HepG2 (cell line): ENCODE measurements at regions not wholly inside any gene's neighbourhood (a gene's known extent, or its start where the extent isn't known, plus 50 kb on each side); places are given as distances from the start of the nearest gene placed in this dataset.

ENCODE experiments used
- ATAC-seq: fragments of 200-7000 bp; cut with Tn5 transposase; 3 replicates; pipeline ENCODE4 v1.9.1; 2020; ENCODE audit warnings: mild to moderate bottlenecking, moderate library complexity
- BruUV-seq: library from RNA; stranded (reverse); fragments of 400-500 nt; replicated peaks from 2 replicates; lab custom pipeline; 2021; lab: Mats Ljungman, UMichigan
- CTCF ChIA-PET: fragments of 300-600 bp; formaldehyde crosslinking; extraction: SDS; loops from one replicate; lab custom pipeline; 2021; ENCODE audit warnings: low total read pairs, inconsistent platforms, low intra/inter-chr PET ratio; lab: Yijun Ruan, JAX
- POLR2A ChIA-PET: fragments of 350-600 bp; sonication (Branson Sonifier 250); formaldehyde crosslinking; loops from one replicate; lab custom pipeline; 2020; ENCODE audit warnings: antibody characterized with exemption, inconsistent platforms; lab: Yijun Ruan, JAX
- DNase-seq: peaks from one replicate; pipeline ENCODE4 v3.0.0-alpha.2; 2015; ENCODE audit warnings: low spot score
- FAIRE-seq: peaks from 3 replicates; lab custom pipeline; 2011; peaks lifted over from hg19 to GRCh38; lab: Jason Lieb, UNC
- H2AFZ ChIP-seq: one replicate; pipeline ENCODE4 v1.6.1; 2011; ENCODE audit warnings: low read length, inconsistent platforms
- H3K27ac ChIP-seq: fragments of 300-600 bp; 3 replicates; pipeline ENCODE4 v1.8.0; 2011; ENCODE audit warnings: mixed run types, mild to moderate bottlenecking, mixed read lengths, low read length, inconsistent platforms; ENCODE audit not compliant: insufficient read depth; ENCODE audit errors: extremely low read length
- H3K27me3 ChIP-seq, 2 experiments: fragments of 200-600 bp in 1 of 2; 2 replicates in 1 of 2; 3 replicates in 1 of 2; pipeline versions ENCODE4 v1.6.0 to v1.8.0; 2011; ENCODE audit warnings: low read length in 2 of 2, mild to moderate bottlenecking in 2 of 2, moderate library complexity in 2 of 2, inconsistent platforms in 1 of 2; ENCODE audit not compliant: insufficient read depth in 2 of 2, control insufficient read depth in 1 of 2
- H3K36me3 ChIP-seq, 2 experiments: fragments of 200-600 bp in 1 of 2; replicated peaks in 1 of 2; 2 replicates in 1 of 2; 3 replicates in 1 of 2; pipeline versions ENCODE4 v1.5.1 to v1.8.0; 2011; ENCODE audit warnings: low read length in 2 of 2, inconsistent platforms in 1 of 2; ENCODE audit not compliant: insufficient read depth in 2 of 2, control insufficient read depth in 1 of 2
- H3K4me1 ChIP-seq: 2 replicates; pipeline ENCODE4 v1.5.1; 2012; ENCODE audit warnings: low read length, inconsistent platforms; ENCODE audit not compliant: insufficient read depth
- H3K4me2 ChIP-seq: 2 replicates; pipeline ENCODE4 v1.6.0; 2011; ENCODE audit warnings: low read depth, low read length, inconsistent platforms
- H3K4me3 ChIP-seq, 3 experiments: fragments of 200-600 bp in 1 of 3; sonication (generic), shearing (Covaris generic) in 1 of 3; replicated peaks in 1 of 3; 2 replicates each; pipeline ENCODE4 v1.5.1; 2011 to 2016; ENCODE audit warnings: low read length in 3 of 3, inconsistent platforms in 2 of 3, low read depth in 2 of 3, mild to moderate bottlenecking in 2 of 3, control low read depth in 1 of 3, mixed read lengths in 1 of 3; ENCODE audit not compliant: insufficient read depth in 1 of 3
- H3K79me2 ChIP-seq: one replicate; pipeline ENCODE4 v1.6.1; 2011; ENCODE audit warnings: low read length, inconsistent platforms; ENCODE audit not compliant: insufficient read depth
- H3K9ac ChIP-seq: 2 replicates; pipeline ENCODE4 v1.6.0; 2011; ENCODE audit warnings: mild to moderate bottlenecking, low read depth, low read length, inconsistent platforms; ENCODE audit not compliant: insufficient read depth
- H3K9me3 ChIP-seq: 2 replicates; pipeline ENCODE4 v1.5.1; 2012; ENCODE audit warnings: mild to moderate bottlenecking, low read length
- H4K20me1 ChIP-seq: 2 replicates; pipeline ENCODE4 v1.6.0; 2011; ENCODE audit warnings: inconsistent platforms, mild to moderate bottlenecking, low read length, moderate library complexity; ENCODE audit not compliant: insufficient read depth
- CSRNP1 ChIP-seq: sonication (generic); formaldehyde crosslinking; IDR thresholded peaks from 2 replicates; pipeline ENCODE4 v1.8.1; 2023; ENCODE audit warnings: mild to moderate bottlenecking, missing genetic modification reagents
- FIP1L1 ChIP-seq: fragments of 200-400 bp; formaldehyde crosslinking; IDR thresholded peaks from 2 replicates; pipeline ENCODE4 v1.6.1; 2018; ENCODE audit warnings: low read depth, mild to moderate bottlenecking, low read length, moderate library complexity, borderline replicate concordance; ENCODE audit not compliant: insufficient read depth
- GPBP1L1 ChIP-seq: sonication (generic); formaldehyde crosslinking; IDR thresholded peaks from 2 replicates; pipeline ENCODE4 v1.5.0; 2020; ENCODE audit warnings: mild to moderate bottlenecking, missing genetic modification reagents
- HDAC1 ChIP-seq: sonication (generic); formaldehyde crosslinking; IDR thresholded peaks from 2 replicates; pipeline ENCODE4 v1.5.1; 2020; ENCODE audit warnings: mild to moderate bottlenecking, missing genetic modification reagents
- TEAD3 ChIP-seq: optimal IDR thresholded peaks from 2 replicates; pipeline ENCODE3; 2016; ENCODE audit warnings: borderline replicate concordance
- ZNF180 ChIP-seq: sonication (generic); formaldehyde crosslinking; IDR thresholded peaks from 2 replicates; pipeline ENCODE4 v1.4.0; 2020; ENCODE audit warnings: low read depth, missing genetic modification reagents, borderline replicate concordance
- ZSCAN12 ChIP-seq: sonication (generic); formaldehyde crosslinking; IDR thresholded peaks from 2 replicates; pipeline ENCODE4 v1.9.0; 2021; ENCODE audit warnings: mild to moderate bottlenecking, missing genetic modification reagents
- WGBS: methylation state at CpG from one replicate; pipeline ENCODE4 v1.1.6; 2017; ENCODE audit warnings: low lambda C conversion rate; 5-methylcytosine and 5-hydroxymethylcytosine counted together
- in situ Hi-C: cut with HindIII; loops from 2 replicates; pipeline ENCODE4 v1.10.0; 2017; ENCODE audit warnings: low pct_unique_long_range_greater_than_20kb; ENCODE audit not compliant: extremely low pct_ligation_motif_present
- intact Hi-C: fragments of 100-400 bp; cut with micrococcal nuclease; formaldehyde crosslinking; loops from one replicate; pipeline ENCODE4 v1.10.0; 2022; ENCODE audit not compliant: unreplicated experiment
- TF ChIP-seq, protein P1 (sequence below): sonication (generic); formaldehyde crosslinking; IDR thresholded peaks from 2 replicates; pipeline ENCODE4 v1.4.0; 2020; ENCODE audit warnings: mild to moderate bottlenecking, missing genetic modification reagents
- TF ChIP-seq, protein P2 (sequence below): IDR thresholded peaks from 2 replicates; pipeline ENCODE4 v1.6.1; 2018; ENCODE audit warnings: missing genetic modification reagents

DNA sequence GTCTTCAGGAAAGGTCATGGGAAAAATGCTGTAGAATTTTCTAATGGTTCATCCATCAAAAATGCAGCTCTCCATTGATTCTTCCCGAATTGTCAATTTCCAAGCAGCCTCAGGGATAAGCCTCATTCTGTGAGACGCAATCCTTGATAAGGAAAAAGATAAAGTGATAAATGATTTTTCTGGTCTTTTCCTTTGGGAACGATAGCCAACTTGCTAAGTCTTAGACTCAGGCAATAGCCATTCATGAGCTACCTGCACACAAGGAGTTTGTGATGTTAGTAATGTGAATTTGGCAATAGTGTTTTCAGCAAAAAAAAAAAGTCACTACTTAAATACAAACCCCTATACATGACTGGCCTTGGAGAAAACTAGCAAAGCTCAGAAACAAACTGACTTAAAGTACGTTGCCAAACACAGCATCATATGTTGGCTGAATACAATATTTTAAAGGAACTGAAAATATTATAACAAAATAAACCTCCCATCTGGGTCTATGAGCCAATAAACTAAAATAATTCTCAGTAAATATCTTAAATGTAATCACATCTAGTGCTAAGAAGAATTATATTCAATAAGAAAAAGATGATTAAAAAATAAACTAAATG lies 75.5 kb downstream of the KLF6 start:
- no peak for DNase-seq
- POLR2A ChIA-PET: no interaction called here
- 2% methylated on average over 4 of the region's 4 CpGs for WGBS

DNA sequence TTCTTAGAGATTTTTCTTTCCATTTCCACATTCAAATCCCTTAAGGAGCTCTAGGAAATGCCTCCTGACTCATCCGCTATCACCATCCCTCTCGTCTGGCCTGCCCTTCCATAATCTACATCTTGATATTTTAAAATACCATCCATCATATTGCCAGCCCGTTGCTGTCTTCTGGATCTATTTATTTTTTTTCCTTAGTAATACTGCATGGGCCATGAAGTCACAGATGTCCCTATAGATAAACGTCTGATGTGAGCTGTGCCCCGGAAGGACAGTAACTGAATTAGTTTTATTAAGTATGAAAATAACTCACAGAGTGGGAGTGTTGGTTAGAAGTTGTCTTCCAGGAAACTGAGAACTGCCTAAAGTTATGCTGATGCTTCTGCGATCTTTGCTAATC lies 76.2 kb downstream of the KLF6 start:
- Histone ChIP-seq H3K4me1 (no peaks in the 10 kb centered on the region), H3K4me2 (no peak overlapping the region), H3K27me3 (peaks cover 0 to 3% of the 10 kb centered on the region in 2 experiments; a peak in 1 of 5 replicates), H3K36me3 (no peaks in the 10 kb centered on the region), H3K9ac (no peak overlapping the region), H2AFZ (no peak overlapping the region), H4K20me1 (no peaks in the 10 kb centered on the region), H3K4me3 (no peak overlapping the region), H3K79me2 (no peaks in the 10 kb centered on the region), H3K9me3 (peaks cover 8% of the 10 kb centered on the region; the same call in 1 of the 2 replicates), H3K27ac (no peak overlapping the region)
- DNase-seq: no peak
- intact Hi-C loops: no loop called here
- in situ Hi-C loops: no loop called here
- BruUV-seq: no TSS peak
- ChIA-PET CTCF (no interaction called here), POLR2A (no interaction called here)
- ATAC-seq: no peak
- no peak for FAIRE-seq
- 48% methylated on average over 6 of the region's 6 CpGs for WGBS
- TF ChIP-seq TEAD3 (CRISPR knock-in tag) (no peak), CSRNP1 (no peak), ZNF180 (CRISPR knock-in tag) (no peak), HDAC1 (CRISPR knock-in tag) (no peak), ZSCAN12 (CRISPR knock-in tag) (no peak), FIP1L1 (no peak), GPBP1L1 (no peak)
- TF ChIP-seq, protein P1, sequence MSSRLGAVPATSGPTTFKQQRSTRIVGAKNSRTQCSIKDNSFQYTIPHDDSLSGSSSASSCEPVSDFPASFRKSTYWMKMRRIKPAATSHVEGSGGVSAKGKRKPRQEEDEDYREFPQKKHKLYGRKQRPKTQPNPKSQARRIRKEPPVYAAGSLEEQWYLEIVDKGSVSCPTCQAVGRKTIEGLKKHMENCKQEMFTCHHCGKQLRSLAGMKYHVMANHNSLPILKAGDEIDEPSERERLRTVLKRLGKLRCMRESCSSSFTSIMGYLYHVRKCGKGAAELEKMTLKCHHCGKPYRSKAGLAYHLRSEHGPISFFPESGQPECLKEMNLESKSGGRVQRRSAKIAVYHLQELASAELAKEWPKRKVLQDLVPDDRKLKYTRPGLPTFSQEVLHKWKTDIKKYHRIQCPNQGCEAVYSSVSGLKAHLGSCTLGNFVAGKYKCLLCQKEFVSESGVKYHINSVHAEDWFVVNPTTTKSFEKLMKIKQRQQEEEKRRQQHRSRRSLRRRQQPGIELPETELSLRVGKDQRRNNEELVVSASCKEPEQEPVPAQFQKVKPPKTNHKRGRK: no peak

More for the DNA sequence above, 75.5 kb downstream of the KLF6 start:
- Histone ChIP-seq H2AFZ (no peak overlapping the region), H3K4me2 (no peak overlapping the region), H4K20me1 (no peaks in the 10 kb centered on the region), H3K9me3 (peaks cover 8% of the 10 kb centered on the region; the same call in 1 of the 2 replicates), H3K4me3 (no peak overlapping the region), H3K27ac (no peak overlapping the region), H3K9ac (no peak overlapping the region), H3K27me3 (no peaks in the 10 kb centered on the region; a peak in 1 of 5 replicates)
- in situ Hi-C loops: no loop called here
- CTCF ChIA-PET: no interaction called here
- ATAC-seq: no peak
- TF ChIP-seq, protein P2, sequence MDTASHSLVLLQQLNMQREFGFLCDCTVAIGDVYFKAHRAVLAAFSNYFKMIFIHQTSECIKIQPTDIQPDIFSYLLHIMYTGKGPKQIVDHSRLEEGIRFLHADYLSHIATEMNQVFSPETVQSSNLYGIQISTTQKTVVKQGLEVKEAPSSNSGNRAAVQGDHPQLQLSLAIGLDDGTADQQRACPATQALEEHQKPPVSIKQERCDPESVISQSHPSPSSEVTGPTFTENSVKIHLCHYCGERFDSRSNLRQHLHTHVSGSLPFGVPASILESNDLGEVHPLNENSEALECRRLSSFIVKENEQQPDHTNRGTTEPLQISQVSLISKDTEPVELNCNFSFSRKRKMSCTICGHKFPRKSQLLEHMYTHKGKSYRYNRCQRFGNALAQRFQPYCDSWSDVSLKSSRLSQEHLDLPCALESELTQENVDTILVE (CRISPR knock-in tag): no peak
- TF ChIP-seq, all 625 proteins: peak for 0
- Histone ChIP-seq H3K79me2 (no peaks in the 10 kb centered on the region), H3K4me1 (no peaks in the 10 kb centered on the region), H3K36me3 (no peaks in the 10 kb centered on the region)
- intact Hi-C loops: loop anchor here (5.0 kb wide), 1 partner anchor 648 kb away; no protein-coding TSS in a partner anchor
- FAIRE-seq: no peak
- no TSS peak for BruUV-seq
